ENCODE measurements at regions not wholly inside any gene's neighbourhood (a gene's known extent, or its start where the extent isn't known, plus 50 kb on each side); places are given as distances from the start of the nearest gene placed in this dataset.
A peak's percentile ranks its signal among the peaks of the same experiment; 100 is the strongest.

DNA sequence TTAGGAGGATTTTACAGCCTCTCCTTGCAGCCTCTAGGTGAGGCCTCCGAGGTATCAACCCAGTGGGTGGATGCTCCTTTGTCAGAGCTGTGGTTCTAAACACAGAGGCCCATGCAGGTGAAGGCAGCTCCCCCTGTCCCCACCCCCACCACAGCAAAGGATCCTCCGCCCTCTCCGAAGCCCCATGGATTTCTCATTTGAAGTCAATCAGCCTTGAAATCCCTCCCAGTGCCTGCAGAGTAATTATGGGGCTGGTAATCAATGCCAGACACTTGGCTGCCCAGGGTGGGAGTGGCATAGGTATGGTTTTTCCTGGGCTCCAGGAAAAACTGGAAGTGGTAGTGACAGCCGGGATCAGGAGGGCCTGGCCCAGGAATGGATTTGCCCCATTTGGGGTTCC, 119.5 kb upstream of the CSF3R start:
- DNase-seq, result no peak

DNA sequence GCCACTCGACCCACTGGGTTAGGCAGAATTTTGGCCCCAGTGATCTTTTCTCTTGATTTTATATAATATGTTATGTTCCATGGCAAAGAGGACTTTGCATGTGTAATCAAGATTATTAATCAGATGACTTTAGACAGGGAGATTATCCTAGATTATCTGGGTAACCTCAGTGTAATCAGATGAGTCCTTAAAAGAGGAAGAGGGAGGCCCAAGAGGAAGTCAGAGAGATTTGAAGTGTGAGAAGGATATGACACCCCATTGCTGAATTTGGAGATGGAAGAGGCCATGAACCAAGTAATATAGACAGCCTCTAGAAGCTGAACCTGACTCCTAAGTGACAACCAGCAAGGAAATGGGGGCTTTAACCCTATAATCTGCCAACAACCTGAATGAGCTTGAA, 117.1 kb upstream of the CSF3R start:
- DNase-seq, result no peak

DNA sequence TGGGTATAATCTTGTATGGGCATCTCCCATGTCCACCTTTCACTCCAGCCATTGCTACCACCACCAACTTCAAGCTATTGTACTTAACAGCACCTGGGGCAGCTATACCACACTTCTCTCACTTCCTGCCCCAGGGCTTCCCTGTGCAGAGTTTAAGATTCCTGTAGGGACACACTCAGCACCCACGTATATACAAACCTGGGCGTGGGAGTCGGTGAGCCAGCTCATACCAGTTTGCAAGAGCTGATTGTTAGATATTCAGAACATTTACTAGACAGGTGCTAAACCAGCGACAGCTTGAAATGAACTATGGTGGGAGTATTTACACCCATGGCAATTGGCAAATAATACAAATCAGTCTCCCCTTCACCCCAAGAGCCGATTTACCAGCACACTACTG, 114.8 kb upstream of the CSF3R start:
- DNase-seq, result no peak

DNA sequence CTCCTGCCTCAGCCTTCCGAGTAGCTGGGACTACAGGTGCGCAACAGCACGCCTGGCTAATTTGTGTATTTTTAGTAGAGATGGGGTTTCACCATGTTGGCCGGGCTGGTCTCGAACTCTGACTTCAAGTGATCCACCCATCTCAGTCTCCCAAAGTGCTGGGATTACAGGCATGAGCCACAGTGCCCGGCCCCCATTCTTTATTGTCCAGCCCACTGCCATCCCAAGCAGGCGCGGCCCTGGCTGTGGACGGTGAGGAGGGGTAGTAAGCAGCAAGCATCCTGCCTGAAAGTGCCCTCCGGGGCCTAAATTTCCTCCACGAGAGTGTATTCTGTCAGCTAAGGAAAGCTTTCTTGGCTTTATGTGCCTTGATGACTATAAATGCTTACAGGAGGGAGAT, 113.2 kb upstream of the CSF3R start:
- no peak for DNase-seq

DNA sequence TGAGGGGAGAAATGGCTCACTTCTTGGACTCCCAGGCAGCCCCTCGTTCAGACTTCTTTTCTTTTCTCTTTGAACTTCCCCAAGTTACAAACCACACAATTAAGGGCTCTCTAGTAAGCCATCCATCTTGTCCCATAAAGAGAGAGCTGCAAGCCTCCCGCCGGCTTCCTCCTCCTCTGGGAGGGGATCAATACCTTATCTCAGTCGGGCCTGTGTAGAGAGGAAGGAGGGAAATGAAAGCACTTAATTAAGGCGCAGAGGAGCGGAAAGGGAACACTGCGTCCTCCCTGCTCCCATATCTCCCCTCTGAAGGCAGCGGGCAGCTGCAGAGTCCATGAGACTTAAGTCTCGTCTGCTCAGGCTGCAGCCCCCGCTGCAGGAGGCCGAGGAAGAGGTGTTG, 112.6 kb upstream of the CSF3R start:
- no peak for DNase-seq

DNA sequence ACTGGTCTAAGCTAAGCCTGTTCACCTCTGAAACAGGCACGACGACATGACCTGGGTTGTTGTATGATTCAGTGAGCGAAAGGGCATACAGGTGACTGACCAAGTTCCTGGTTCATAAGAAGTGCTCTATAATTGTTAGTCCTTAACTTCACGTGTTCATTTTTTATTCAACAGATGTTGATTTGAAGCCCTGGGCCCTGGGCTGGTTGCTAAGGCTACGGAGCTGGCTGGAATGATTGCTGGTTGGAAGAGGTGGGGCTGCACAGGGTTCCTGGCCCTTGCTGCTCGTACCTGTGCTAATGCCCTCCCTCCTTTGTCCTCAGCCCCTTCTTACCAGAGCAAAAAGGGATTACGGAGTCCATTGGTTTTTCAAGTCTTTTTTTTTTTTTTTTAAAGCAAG, 111.3 kb upstream of the CSF3R start:
- DNase-seq, result no peak

DNA sequence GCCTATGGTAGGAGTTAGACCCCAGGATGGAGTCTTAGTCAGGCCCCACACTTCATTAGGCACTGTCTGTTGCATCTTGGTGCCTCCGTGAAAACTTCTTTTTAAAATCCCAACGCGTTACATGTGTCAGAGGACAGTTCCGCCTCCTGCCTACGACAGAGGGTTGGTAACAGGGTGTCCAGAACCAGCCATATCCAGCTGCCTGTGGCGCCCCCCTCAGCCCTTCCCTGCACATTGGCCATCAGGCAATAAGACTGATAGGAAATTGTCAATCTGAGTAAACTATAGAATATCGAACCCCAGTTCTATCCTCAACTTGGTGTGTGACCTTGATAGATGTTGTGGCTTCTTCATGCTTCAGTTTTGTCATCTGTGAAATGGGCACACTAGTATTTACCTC, 108.6 kb upstream of the CSF3R start:
- no peak for DNase-seq

DNA sequence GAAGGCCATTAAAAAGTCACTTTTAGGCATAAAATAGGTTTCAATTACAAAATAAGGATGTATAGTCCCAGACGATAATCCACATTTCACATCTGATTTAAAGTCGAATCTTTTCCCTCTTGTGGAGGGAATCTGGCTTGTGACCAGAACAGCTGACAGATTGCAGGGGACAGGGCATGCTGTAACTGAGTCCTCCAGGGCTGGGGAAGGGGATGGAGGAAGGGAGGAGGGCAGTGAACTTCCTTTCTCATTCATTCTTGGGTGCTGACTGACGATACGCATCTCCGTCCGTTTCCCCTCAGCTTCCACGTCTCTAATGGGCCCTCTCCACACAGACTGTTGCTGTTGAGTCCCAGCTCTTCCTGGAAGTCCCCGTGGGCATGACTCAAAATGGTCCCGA, 108.1 kb upstream of the CSF3R start:
- DNase-seq, result no peak

DNA sequence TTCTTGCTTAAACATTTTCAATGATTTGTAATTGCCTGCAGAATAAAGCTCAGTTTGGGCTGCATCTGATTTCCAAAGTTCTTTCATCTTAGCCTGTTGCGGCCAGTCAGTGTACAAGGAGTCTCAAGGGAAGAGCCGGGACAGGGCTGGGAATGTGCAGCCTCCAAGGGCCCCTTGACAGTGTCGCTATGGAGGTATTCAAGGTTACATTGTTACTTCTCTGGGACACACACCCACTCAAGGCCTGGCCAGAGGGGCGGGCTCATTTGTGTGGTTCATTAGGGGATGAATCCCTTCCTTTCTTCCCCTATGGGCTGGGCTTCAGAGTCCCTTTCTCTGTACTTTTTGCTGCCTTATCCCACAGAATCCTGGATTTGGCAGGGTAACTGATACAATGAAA, 107.6 kb upstream of the CSF3R start:
- DNase-seq, result no peak

DNA sequence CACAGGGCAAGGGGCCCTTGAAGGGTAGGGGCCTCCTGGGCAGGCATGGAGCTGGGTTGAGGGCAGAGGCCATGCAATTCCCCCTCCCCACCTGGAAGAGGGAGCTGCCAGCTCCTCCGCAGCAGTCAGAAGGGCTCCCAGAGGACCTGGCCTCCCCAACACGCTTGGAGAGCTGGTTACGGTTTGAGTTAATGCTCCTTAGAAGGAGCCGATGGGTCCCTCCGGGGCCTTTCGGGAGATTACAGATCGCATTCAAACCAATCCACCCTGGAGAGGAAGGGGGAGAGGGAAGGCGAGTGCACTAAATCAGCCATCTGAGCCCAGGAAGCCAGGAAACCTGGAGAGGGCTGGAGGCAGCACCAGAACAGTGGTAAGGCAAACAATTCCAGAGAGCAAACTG, 106.3 kb upstream of the CSF3R start:
- DNase-seq, result no peak

DNA sequence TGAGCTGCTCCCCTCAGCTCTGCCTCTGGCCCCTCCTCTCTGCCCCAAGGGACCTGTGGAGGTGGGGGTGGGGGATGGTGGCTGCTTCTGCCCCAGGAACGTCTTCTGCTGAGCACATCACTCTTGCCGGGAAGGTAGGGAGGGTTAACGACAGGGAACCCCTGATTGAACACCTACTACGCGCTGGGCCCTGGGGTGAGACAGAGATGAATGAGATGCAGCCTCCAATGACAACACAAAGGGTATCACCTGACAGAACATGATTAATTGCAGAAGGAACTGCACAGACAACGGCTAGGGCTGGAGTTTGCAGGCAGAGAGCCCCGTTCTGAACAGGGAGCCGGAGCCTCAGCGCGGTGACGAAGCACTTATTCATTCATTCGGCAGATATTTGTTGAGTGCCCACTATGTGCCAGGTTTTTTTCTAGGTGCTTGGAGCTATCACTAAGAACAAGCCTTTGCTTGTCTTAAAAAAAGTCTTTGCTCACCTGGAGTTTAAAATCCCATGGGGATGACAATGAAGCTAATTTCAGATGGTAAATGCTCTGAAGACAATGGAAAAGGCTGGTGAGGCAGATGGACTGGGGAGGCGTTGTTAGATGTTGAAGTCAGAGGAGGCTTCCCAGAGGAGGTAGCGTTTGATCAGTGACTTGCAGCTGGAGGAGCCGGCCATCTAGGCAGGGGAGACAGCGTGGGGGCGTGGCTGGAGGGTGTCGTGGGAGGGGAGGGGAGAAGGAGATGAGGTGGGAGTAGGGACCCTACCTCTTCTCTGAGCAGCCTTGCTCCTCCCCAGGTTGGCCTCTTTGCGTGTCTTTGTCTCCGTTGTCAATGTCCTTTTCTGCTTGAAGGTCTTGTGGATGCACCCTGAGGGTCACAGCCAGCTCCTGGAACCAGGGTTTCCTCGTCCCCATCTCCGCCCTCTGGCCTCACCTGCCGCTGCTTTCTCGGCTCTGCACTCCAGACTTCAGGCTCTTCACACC, 103.1 kb upstream of the CSF3R start:
- no peak for DNase-seq

DNA sequence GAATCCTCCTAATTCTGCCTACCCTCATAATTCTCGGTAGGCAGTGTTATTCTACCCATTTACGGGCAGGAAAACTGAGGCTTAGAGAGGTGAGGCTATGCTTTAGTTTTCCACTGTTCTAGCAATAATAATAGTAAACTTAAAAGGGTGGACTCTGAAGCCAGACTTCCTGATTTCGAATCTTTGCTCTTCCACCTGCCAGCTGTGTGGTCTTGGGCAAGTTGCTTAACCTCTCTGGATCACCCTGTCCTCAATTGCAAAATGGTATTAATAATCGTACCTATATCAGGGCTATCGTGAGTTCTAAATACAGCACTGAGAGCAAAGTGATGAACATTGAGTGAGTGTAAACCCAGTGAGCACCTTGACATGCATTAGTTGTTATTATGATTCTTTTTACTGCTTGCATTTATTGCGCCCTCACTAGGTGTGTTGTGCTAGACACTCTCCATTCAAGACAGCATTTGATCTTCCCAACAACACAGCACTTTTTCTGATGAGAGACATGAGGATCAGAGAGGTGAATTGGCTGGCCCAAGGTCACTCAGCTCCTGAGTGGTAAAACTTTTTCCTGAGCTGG, 102.3 kb upstream of the CSF3R start:
- DNase-seq, result no peak

DNA sequence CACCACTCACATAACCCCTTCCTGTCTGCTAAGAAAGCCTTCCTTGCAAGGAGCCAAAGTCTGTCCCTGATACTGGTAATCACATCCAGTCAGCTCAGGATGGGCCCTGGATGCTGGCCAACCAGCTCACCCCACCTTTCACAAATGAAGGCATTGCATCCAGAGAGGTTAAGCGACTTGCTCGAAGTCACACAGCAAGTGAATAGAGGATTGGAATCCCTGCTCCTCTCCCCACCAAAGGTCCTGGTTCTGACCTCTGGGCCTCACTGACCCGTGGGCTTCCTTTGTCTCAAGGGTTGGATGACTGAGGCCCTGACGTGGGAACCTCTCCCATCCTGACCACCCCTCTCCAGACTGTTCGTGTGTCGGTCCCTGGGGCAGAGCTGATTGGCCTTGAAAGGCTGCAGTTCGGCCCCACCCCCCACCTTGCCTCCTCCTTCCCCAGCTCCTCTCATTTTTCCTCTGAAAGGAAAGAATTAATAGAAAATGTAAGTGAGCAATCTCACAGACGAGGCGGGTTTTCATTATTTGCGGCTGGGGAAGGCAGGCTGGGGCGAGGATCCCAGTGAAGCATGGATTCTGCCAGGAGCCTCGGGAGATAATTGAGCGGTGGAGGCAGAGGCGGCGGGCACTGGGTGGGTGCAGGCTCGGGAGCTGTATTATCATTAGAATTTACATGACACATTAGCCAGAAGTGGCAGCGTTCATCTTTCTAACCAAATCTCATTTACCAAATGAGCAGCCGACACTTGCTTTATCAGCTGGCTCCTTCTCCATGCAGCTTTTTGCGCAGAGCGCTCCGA, 101.5 kb upstream of the CSF3R start:
- no peak for DNase-seq

DNA sequence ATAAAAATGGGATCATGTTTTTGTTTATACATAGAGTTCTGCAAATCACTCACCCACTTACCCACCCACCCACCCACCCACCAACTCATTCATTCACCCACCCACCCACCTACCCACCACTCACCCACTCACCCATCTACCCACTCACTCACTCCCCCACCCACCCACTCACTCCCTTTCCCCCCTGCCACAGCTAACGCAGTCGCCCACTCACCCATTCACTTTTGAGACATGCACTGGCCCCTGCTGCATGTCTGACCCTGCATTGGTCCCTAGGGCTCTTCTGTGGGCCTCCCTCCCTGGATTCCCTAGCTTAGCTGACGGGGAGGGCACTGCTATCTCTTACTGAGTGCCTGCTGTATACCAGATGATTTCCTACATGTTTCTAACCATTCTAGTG, 100.4 kb upstream of the CSF3R start:
- DNase-seq, result no peak

DNA sequence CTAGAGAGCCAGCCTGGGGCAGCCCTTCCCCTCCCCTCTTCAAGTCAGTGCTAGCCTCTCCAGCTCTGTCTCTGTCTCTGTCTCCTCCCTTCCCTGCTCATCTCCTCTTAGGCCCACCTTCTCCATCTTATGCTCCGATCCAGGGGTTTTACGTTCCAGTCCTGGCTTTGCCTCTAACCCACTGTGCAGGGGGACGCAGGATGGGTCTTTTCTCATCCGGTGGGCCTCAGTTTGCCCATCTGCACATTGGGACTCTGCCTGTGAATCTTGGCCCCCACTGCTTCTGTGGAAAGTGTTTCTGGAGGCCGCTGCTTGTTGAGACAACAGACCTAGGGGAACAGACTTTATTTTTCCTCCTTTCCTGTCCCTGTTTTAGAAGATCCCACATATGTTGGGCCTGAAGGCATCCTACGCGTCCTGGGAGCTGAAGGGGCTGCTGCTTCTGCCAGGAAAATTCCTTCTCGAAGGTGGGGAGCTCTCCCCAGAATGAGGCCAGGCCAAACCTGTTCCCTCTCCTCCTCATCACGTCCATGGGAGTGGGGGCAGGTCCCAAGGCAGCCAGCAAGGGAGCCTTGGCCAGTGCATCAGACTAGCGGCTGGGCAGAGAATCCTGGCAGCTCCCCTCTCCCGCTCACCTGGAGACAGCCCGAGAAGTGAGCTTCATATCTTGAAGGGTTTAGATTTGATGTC, 99.5 kb upstream of the CSF3R start:
- no peak for DNase-seq

DNA sequence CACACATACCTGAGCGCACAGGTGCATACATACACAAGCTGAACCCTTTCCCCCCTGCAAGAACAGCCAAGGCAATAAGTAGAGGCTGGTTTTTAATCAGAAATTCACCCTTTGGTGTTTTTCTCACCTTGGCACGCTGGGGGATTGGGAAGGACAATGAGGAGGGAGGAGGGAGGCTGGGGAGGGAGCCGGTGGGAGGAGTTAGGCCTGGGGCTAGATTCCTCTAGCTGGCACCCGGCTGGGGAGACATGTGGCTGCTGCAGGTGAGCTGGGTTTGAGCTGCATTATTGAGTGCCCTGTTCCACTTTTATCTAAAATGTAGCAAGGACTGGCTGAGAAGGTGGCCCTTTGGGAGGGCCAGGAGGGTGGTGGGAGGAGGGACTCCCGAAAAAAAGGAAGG, 97.8 kb upstream of the CSF3R start:
- no peak for DNase-seq

DNA sequence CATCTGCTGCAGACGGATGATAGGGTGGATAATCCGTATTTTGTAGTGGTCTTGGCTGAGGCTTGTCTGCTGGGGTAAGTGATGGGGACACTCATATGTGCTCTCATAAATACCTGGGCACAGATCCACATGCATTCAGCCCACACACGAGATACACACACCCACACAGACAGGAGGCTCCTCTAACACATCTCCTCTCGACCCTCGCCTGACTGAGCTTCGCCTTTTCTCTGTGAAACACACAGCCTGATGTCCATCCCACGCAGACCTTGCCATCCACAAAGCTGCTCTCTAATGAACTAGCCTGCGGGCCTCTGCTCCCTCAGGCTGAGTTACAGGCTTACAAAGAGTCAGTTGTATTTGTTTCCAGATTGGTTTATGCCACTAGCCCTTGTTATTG, 96.3 kb upstream of the CSF3R start:
- DNase-seq, result no peak

DNA sequence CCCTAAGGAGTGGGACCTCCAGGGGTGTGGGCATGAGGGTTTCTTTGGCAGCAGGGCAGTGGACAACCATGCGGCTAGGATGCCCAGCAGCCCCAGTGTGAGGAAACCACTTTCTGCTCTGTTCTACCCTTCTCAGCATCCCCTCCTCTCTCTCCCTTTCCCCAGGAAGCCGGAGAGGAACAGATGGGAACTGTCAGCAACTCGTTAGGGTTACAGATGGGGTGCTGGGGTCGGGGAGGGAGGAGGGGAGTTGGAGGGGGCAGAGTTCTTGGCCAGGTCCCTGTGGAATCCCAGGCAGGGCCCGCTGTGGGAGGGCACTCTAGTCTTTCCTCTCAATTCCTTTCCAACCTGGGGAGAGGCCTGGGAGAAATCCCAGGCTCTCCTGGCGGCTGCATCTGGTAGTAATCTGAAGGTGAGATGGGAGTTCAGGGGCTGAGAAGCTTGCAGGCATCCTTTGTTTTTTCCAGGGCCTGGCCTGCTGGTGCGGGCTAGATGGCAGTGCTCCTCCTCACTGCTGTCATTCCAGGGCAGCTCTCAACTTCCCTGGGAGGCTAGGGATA, 93.9 kb upstream of the CSF3R start:
- DNase-seq, result no peak

DNA sequence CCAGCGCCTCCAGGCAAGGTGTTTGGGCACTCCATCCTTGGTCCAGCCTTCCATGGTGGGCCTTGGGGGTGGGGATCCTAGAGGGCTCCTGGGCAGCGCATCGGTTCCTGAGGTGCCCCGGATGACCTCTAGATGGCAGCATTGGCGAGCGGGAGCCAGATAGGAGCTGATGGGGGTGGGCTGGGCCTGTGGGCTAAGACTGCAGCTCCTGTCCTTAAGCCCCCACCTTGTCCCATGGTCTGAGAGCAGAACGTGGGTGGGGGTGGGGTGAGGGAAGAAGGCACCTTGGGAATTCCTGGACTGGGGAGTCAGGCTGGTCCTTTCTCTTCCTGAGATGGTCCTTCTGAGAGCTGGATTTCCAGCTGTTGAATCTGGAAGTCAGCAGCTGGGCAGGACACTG, 93.4 kb upstream of the CSF3R start:
- peak; percentile 22 for DNase-seq

DNA sequence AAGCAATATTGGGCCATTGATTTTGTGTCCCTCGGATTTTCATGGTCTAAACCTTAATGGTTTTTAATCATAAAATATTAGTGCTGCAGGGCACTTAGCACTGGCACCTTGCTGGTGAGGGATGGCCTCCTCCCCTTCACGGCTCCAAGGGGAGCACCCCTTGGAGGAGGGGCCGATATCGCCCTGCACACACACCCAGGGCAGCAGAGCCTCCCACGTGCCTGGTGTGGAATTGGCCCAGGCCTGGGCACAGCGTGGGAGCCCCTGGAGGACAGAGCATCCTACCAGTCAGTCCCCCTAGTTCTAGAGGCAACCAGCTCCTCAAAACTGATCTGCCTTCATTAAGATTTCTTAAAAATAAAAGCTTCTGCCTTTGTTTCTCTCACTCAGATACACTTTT, 90.7 kb upstream of the CSF3R start:
- no peak for DNase-seq

DNA sequence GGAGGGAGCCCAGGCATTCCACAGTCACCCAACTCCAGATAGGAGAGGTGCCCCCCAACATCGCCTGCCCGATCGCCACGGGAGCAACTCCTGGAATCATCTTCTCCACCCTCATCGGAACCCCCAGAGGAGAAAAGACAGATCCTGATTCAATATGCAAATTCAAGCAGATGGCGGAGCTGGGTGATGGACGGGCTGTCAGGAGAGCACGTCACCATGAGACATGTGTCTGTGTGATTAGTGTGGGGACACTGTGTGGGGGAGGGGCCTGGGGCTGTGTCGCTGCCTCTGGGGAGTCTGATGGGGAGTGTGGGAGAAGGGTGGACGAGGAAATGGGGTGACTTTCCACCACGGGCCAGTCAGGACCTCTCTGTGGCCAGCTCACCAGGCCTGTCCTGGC, 90.2 kb upstream of the CSF3R start:
- no peak for DNase-seq

DNA sequence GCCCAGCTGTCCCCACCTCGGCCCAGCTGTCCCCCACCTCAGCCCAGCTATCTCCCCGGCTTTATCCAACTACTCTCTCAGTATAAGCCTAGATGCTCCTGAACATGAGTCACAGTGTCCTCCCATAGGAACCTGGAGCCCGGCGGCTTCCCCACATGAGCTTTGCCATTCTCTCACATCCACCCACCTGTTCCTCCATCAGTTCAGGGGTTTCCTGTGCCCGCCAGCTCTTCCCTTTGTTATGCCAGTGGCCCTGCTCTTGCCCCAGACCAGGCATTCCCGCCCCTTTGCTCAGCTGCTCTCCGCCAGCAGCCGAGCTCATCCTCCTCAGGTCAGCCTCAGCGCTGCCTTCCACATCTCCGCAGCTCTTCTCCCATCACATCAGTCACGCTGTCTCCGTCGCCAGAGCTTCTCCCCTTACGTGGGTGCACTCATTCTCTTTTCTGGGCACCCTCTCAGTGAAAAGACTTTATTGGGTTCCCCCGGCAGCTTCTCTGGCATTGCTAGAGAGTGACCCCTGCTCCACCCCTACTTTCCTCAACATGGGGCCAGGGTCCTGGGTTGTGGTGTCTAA, 89.5 kb upstream of the CSF3R start:
- no peak for DNase-seq

DNA sequence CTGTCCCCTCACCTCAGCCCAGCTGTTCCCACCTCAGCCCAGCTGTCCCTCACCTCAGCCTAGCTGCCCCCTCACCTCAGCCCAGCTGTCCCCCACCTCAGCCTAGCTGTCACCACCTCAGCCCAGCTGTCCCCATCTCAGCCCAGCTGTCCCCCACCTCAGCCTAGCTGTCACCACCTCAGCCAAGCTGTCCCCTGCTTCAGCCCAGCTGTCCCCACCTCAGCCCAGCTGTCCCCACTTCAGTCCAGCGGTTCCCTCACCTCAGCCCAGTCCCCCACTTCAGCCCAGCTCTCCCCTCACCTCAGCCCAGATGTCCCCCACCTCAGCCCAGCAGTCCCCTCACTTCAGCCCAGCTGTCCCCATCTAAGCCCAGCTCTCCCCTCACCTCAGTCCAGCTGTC, 88.4 kb upstream of the CSF3R start:
- DNase-seq, result no peak

Measured in NCI-H226 (cell line).